MM.1S (cell line): ENCODE measurements at regions not wholly inside any gene's neighbourhood (a gene's known extent, or its start where the extent isn't known, plus 50 kb on each side); places are given as distances from the start of the nearest gene placed in this dataset.

ENCODE experiments used
- CTCF ChIP-seq: fragments of 300-600 bp; sonication (generic); IDR thresholded peaks from 2 replicates; pipeline ENCODE4 v1.5.1; 2016; ENCODE audit warnings: antibody characterized with exemption, low read length, mixed read lengths
- EZH2 ChIP-seq: fragments of 300-600 bp; sonication (generic); optimal IDR thresholded peaks from 2 replicates; pipeline ENCODE3; 2017; ENCODE audit warnings: low read depth, mild to moderate bottlenecking, antibody characterized with exemption, low read length, mixed read lengths

GRCh38 chr14:29176876-29177275 is 410.3 kb downstream of the FOXG1 start:
- TF ChIP-seq CTCF (no peak), EZH2 (no peak)
